ENCODE measurements at regions not wholly inside any gene's neighbourhood (a gene's known extent, or its start where the extent isn't known, plus 50 kb on each side); places are given as distances from the start of the nearest gene placed in this dataset.
"Not testable (repeated sequence)": the region's sequence is repeated elsewhere in the genome, so short reads cannot be mapped to it uniquely, and the experiment has no call there.

GRCh38 chr16:5977329-5977728 lies 879.7 kb upstream of the EEF2KMT start:
- DNase-seq (ENCODE audit: low spot score) = no peak
- in situ Hi-C loops (cut with HindIII; ENCODE audit: low sequenced_read_pairs) = no loop called here

GRCh38 chr16:5972747-5973146 lies 875.2 kb upstream of the EEF2KMT start:
- DNase-seq (ENCODE audit: low spot score) = no peak
- in situ Hi-C loops (cut with HindIII; ENCODE audit: low sequenced_read_pairs) = no loop called here

- no peak for DNase-seq (ENCODE audit: low spot score)
- in situ Hi-C loops (cut with HindIII; ENCODE audit: low sequenced_read_pairs) = no loop called here
These were observed 874.3 kb upstream of the EEF2KMT start for GRCh38 chr16:5971924-5972323.

GRCh38 chr16:5971106-5971505 lies 873.5 kb upstream of the EEF2KMT start:
- DNase-seq (ENCODE audit: low spot score) = no peak
- in situ Hi-C loops (cut with HindIII; ENCODE audit: low sequenced_read_pairs) = no loop called here

GRCh38 chr16:5966004-5966403 lies 868.4 kb upstream of the EEF2KMT start:
- no peak for DNase-seq (ENCODE audit: low spot score)
- in situ Hi-C loops (cut with HindIII; ENCODE audit: low sequenced_read_pairs) = no loop called here

GRCh38 chr16:5965321-5965720 lies 867.7 kb upstream of the EEF2KMT start:
- in situ Hi-C loops (cut with HindIII; ENCODE audit: low sequenced_read_pairs) = no loop called here
- DNase-seq (ENCODE audit: low spot score) = no peak

- no peak for DNase-seq (ENCODE audit: low spot score)
- in situ Hi-C loops (cut with HindIII; ENCODE audit: low sequenced_read_pairs) = no loop called here
These were observed 853.9 kb upstream of the EEF2KMT start for GRCh38 chr16:5951486-5951885.

- in situ Hi-C loops (cut with HindIII; ENCODE audit: low sequenced_read_pairs) = no loop called here
- DNase-seq (ENCODE audit: low spot score) = no peak
These were observed 847.4 kb upstream of the EEF2KMT start for GRCh38 chr16:5944971-5945370.

GRCh38 chr16:5938607-5939006 lies 841.0 kb upstream of the EEF2KMT start:
- in situ Hi-C loops (cut with HindIII; ENCODE audit: low sequenced_read_pairs) = no loop called here
- DNase-seq (ENCODE audit: low spot score) = no peak

- in situ Hi-C loops (cut with HindIII; ENCODE audit: low sequenced_read_pairs) = no loop called here
- DNase-seq (ENCODE audit: low spot score) = no peak
These were observed 835.3 kb upstream of the EEF2KMT start for GRCh38 chr16:5932906-5933305.

- in situ Hi-C loops (cut with HindIII; ENCODE audit: low sequenced_read_pairs) = no loop called here
- no peak for DNase-seq (ENCODE audit: low spot score)
These were observed 831.0 kb upstream of the EEF2KMT start for GRCh38 chr16:5928476-5929065.

- in situ Hi-C loops (cut with HindIII; ENCODE audit: low sequenced_read_pairs) = no loop called here
- DNase-seq (ENCODE audit: low spot score) = no peak
These were observed 828.3 kb upstream of the EEF2KMT start for GRCh38 chr16:5925850-5926249.

- no peak for DNase-seq (ENCODE audit: low spot score)
- in situ Hi-C loops (cut with HindIII; ENCODE audit: low sequenced_read_pairs) = no loop called here
These were observed 825.1 kb upstream of the EEF2KMT start for GRCh38 chr16:5922686-5923085.

GRCh38 chr16:5918567-5919130 lies 821.1 kb upstream of the EEF2KMT start:
- in situ Hi-C loops (cut with HindIII; ENCODE audit: low sequenced_read_pairs) = no loop called here
- no peak for DNase-seq (ENCODE audit: low spot score)

- no peak for DNase-seq (ENCODE audit: low spot score)
- in situ Hi-C loops (cut with HindIII; ENCODE audit: low sequenced_read_pairs) = no loop called here
These were observed 820.0 kb upstream of the EEF2KMT start for GRCh38 chr16:5917436-5918195.

- in situ Hi-C loops (cut with HindIII; ENCODE audit: low sequenced_read_pairs) = no loop called here
- DNase-seq (ENCODE audit: low spot score) = no peak
These were observed 819.2 kb upstream of the EEF2KMT start for GRCh38 chr16:5916711-5917191.

- in situ Hi-C loops (cut with HindIII; ENCODE audit: low sequenced_read_pairs) = no loop called here
These were observed 813.6 kb upstream of the EEF2KMT start for GRCh38 chr16:5911241-5911640.

GRCh38 chr16:5909556-5909955 lies 812.0 kb upstream of the EEF2KMT start:
- DNase-seq (ENCODE audit: low spot score); in situ Hi-C loops (cut with HindIII; ENCODE audit: low sequenced_read_pairs): not testable (repeated sequence)

More at GRCh38 chr16:5911241-5911640, 813.6 kb upstream of the EEF2KMT start:
- no peak for DNase-seq (ENCODE audit: low spot score)

- in situ Hi-C loops (cut with HindIII; ENCODE audit: low sequenced_read_pairs) = no loop called here
- no peak for DNase-seq (ENCODE audit: low spot score)
These were observed 809.9 kb upstream of the EEF2KMT start for GRCh38 chr16:5907544-5907943.

- in situ Hi-C loops (cut with HindIII; ENCODE audit: low sequenced_read_pairs) = no loop called here
- no peak for DNase-seq (ENCODE audit: low spot score)
These were observed 808.8 kb upstream of the EEF2KMT start for GRCh38 chr16:5906351-5906750.

GRCh38 chr16:5905935-5906334 lies 808.3 kb upstream of the EEF2KMT start:
- in situ Hi-C loops (cut with HindIII; ENCODE audit: low sequenced_read_pairs) = no loop called here
- no peak for DNase-seq (ENCODE audit: low spot score)

Data from G401 (cell line).